ENCODE measurements at regions not wholly inside any gene's neighbourhood (a gene's known extent, or its start where the extent isn't known, plus 50 kb on each side); places are given as distances from the start of the nearest gene placed in this dataset.

DNA sequence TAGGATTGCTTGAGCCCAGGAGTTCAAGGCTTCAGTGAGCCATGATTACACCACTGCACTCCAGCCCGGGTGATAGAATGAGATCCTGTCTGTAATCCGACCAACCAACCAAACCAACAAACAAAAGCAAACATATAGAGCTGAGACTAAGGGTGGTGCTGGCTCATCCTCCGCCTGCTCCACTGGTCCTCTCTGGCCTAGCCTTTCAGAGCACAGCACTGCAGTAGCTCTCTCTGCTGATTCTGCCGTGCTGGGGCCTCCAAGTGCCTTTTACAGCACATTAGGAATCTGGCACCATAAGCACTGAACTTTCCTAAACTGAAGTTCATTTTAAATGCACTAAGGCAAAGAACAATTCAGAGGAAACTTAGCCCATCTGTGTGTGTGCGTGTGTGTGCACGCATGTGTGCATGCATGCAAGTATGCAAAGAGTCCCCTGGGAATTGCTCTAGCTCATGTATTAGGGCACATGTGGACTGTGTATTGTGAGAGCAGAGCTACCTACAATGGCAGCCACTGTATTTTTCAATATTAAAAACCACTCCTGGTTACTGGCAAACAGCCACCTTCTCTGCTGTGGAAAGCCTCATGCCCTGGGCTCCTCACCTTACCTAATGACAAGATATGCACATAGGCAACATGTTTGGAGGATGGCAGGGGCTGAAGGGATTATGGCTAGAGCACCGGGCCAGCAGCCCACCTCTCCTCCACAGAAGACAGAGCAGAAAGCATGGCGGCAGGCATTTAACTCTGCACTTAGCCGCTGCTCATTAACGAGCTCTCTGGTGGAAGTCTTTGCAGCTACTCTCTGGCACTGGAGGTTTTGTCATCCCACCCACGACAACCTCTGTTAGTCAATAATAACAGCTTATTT, 223.1 kb upstream of the TSHZ3 start:
- TF ChIP-seq, protein P1, sequence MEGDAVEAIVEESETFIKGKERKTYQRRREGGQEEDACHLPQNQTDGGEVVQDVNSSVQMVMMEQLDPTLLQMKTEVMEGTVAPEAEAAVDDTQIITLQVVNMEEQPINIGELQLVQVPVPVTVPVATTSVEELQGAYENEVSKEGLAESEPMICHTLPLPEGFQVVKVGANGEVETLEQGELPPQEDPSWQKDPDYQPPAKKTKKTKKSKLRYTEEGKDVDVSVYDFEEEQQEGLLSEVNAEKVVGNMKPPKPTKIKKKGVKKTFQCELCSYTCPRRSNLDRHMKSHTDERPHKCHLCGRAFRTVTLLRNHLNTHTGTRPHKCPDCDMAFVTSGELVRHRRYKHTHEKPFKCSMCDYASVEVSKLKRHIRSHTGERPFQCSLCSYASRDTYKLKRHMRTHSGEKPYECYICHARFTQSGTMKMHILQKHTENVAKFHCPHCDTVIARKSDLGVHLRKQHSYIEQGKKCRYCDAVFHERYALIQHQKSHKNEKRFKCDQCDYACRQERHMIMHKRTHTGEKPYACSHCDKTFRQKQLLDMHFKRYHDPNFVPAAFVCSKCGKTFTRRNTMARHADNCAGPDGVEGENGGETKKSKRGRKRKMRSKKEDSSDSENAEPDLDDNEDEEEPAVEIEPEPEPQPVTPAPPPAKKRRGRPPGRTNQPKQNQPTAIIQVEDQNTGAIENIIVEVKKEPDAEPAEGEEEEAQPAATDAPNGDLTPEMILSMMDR (conservative IDR thresholded peaks at IDR 0.05; ENCODE audit: control insufficient read depth, insufficient read depth, low read depth, low read length) = no peak
- DNase-seq (ENCODE audit: low read depth) = no peak
- H3K4me3 ChIP-seq (ENCODE audit: control insufficient read depth, low read depth, low read length) = no peak overlapping the region

DNA sequence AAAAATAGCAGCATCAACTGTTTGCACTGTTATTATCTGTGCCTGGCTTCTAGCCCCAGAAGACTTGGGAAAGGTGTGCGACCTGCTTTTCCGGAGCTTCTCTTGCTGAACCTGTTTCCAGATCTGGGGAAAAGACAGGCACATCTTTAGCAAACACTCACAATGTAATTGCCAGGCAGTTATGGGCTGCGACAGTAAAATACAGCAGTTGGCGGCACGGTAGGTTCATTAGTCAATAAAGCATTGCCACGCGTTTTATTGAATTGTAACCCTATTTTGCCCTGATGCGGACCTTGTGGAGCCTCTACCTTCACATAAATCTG, 223.7 kb upstream of the TSHZ3 start:
- TF ChIP-seq, protein P1 (conservative IDR thresholded peaks at IDR 0.05; ENCODE audit: control insufficient read depth, insufficient read depth, low read depth, low read length) = no peak
- H3K4me3 ChIP-seq (ENCODE audit: control insufficient read depth, low read depth, low read length) = no peak overlapping the region
- DNase-seq (ENCODE audit: low read depth) = no peak

DNA sequence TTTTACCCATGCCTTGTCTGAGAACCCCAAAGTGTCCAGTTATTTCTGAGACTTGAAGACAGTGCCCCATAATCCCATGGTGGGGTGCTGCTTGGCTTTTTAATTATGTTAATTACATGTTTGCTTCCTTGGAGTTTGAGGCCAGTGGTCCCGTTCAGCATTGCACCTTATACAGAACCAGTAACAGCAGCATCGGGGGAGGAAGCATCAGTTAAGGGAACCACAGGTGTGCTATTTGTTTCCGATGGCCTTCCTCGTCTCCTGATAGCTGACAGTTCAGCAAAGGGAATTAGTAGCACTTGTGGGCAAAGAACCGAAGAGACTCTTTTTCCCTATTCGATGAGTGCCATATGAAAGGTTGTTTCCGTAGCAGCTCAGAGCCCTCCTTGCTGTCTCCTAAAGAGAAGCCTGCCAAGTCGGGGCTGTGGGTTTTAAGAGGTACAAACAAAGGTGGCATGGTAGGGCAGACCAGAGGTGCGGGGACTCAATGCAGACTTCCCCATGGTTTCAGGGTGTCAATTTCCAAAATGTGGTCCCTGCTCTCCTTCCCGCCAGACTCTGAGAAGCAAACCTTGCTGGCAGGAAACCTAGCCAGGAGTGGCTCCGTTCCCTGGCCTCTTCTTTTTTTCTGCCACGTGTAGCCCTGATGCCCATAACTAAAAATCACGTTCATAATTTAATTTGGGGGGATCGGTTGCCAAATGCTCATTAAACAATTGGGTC, 225.2 kb upstream of the TSHZ3 start:
- H3K4me3 ChIP-seq (ENCODE audit: control insufficient read depth, low read depth, low read length) = no peak overlapping the region
- DNase-seq (ENCODE audit: low read depth) = no peak
- TF ChIP-seq, protein P1 (conservative IDR thresholded peaks at IDR 0.05; ENCODE audit: control insufficient read depth, insufficient read depth, low read depth, low read length) = no peak

DNA sequence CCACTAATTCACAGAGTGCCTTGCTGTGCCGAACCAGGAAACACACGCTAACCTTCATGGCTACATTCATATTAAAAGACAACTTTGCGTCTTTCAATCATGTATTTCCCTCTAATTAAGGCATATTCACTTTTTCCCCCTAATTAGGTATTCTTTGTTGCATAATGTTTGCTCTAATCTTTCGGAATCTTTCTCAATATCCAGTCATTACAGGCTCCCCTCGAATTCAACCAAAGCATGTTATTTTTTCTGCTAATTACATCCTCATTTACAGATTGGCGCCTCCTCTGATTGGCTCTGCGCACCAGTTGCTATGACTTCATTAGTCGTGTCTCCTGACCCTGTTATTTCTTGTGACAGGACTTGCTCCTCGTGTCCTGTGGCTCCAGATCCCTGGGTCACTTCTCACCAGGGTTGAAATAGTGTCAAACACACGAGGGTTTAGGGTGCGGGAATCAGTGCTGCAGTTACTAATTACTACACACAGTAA, 226.7 kb upstream of the TSHZ3 start:
- no peak for DNase-seq (ENCODE audit: low read depth)
- TF ChIP-seq, protein P1 (conservative IDR thresholded peaks at IDR 0.05; ENCODE audit: control insufficient read depth, insufficient read depth, low read depth, low read length) = no peak
- H3K4me3 ChIP-seq (ENCODE audit: control insufficient read depth, low read depth, low read length) = no peak overlapping the region

DNA sequence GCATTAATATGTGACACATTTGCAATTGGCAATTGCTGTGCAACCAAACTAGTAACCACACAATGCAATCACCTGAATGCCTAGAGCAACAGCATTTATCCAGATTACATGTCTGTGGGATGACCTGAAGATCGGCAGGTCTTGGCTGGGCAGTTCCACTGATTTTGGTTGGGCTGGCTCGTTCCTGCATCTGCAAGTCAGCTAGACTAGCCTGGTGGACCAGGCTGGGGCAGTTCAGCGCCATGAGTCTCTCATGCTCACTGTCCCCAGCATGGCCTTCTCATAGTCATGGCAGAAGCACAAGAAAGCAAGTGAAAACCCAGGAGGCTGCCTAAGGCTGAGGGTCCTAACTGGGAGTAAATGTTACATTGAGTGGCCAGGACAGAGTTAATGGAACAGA, 229.1 kb upstream of the TSHZ3 start:
- DNase-seq (ENCODE audit: low read depth) = no peak
- H3K4me3 ChIP-seq (ENCODE audit: control insufficient read depth, low read depth, low read length) = no peak overlapping the region
- TF ChIP-seq, protein P1 (conservative IDR thresholded peaks at IDR 0.05; ENCODE audit: control insufficient read depth, insufficient read depth, low read depth, low read length) = no peak

DNA sequence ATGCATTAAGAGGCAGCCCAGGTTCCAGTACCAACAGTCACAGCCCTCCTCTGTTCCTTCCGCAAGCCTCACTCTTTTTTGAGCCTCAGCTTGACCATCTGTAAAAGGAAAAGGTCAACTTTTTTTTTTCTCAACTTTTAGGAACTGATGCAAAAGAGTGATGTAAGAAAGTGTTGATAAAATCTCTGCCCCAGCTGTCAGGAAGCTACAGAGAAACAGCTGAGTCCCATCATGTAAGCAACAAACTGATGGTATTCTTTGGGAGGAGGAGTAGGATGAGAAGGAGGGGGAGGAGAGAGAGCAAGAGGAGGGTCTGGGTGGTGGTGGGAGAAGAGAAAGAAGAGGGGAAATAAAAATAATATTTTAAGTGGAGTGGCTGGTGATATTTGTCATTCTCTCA, 233.9 kb upstream of the TSHZ3 start:
- no peak overlapping the region for H3K4me3 ChIP-seq (ENCODE audit: control insufficient read depth, low read depth, low read length)
- TF ChIP-seq, protein P1 (conservative IDR thresholded peaks at IDR 0.05; ENCODE audit: control insufficient read depth, insufficient read depth, low read depth, low read length) = no peak
- no peak for DNase-seq (ENCODE audit: low read depth)

Measured in fibroblast of mammary gland (primary cell).